PC-9 (cell line): ENCODE measurements at regions not wholly inside any gene's neighbourhood (a gene's known extent, or its start where the extent isn't known, plus 50 kb on each side); places are given as distances from the start of the nearest gene placed in this dataset.

Experiments
- BruUV-seq: library from RNA; stranded (reverse); fragments of 400-500 nt; replicated peaks from 2 replicates; lab custom pipeline; 2021; lab: Mats Ljungman, UMichigan
- CTCF ChIA-PET: fragments of 300-600 bp; sonication (Branson Sonifier 250); formaldehyde crosslinking; loops from one replicate; lab custom pipeline; 2022; ENCODE audit warnings: antibody characterized with exemption; lab: Charles Lee
- POLR2A ChIA-PET: fragments of 300-600 bp; sonication (Branson Sonifier 250); formaldehyde crosslinking; loops from one replicate; lab custom pipeline; 2022; ENCODE audit warnings: antibody characterized with exemption; ENCODE audit not compliant: unreplicated experiment; lab: Charles Lee
- DNase-seq, 2 experiments: peaks; one replicate each; pipeline versions ENCODE4 v3.0.0 to v3.0.0-alpha.2; 2015 to 2022; ENCODE audit warnings: mixed read lengths in 1 of 2
- H2AFZ ChIP-seq: fragments of 200-600 bp; sonication (generic); 2 replicates; pipeline ENCODE4 v1.8.1; 2017; ENCODE audit warnings: antibody characterized with exemption
- H3F3A ChIP-seq: fragments of 200-600 bp; sonication (generic); 2 replicates; pipeline ENCODE4 v1.8.1; 2017; ENCODE audit warnings: antibody characterized with exemption, mild to moderate bottlenecking, low read depth; ENCODE audit not compliant: insufficient read depth
- H3K27ac ChIP-seq: fragments of 200-600 bp; sonication (generic); 2 replicates; pipeline ENCODE4 v1.6.1; 2016; ENCODE audit warnings: mixed run types
- H3K27me3 ChIP-seq: fragments of 200-600 bp; sonication (generic); 2 replicates; pipeline ENCODE4 v1.6.1; 2016; ENCODE audit warnings: low read depth, mixed run types; ENCODE audit not compliant: insufficient read depth
- H3K36me3 ChIP-seq: fragments of 200-600 bp; sonication (generic); 2 replicates; pipeline ENCODE4 v1.6.1; 2016; ENCODE audit warnings: low read depth, mixed run types
- H3K4me1 ChIP-seq: fragments of 200-600 bp; sonication (generic); replicated peaks from 2 replicates; pipeline ENCODE4 v1.6.1; 2016; ENCODE audit warnings: mixed run types; ENCODE audit not compliant: insufficient read depth
- H3K4me2 ChIP-seq: fragments of 200-600 bp; sonication (generic); 2 replicates; pipeline ENCODE4 v1.6.1; 2017; ENCODE audit warnings: mixed run types
- H3K4me3 ChIP-seq: fragments of 200-600 bp; sonication (generic); 2 replicates; pipeline ENCODE4 v1.6.1; 2016; ENCODE audit warnings: mixed run types
- H3K79me2 ChIP-seq: fragments of 200-600 bp; sonication (generic); 2 replicates; pipeline ENCODE4 v1.6.1; 2017; ENCODE audit warnings: low read depth, mixed run types
- H3K9me2 ChIP-seq: fragments of 200-600 bp; sonication (generic); 2 replicates; pipeline ENCODE4 v1.8.1; 2017; ENCODE audit warnings: mild to moderate bottlenecking; ENCODE audit not compliant: insufficient read depth
- H3K9me3 ChIP-seq: fragments of 200-600 bp; sonication (generic); 2 replicates; pipeline ENCODE4 v1.8.1; 2016; ENCODE audit warnings: low read depth; ENCODE audit not compliant: insufficient read depth
- H4K20me1 ChIP-seq: fragments of 200-600 bp; sonication (generic); 2 replicates; pipeline ENCODE4 v1.8.1; 2017; ENCODE audit not compliant: insufficient read depth
- CTCF ChIP-seq: fragments of 200-600 bp; sonication (generic); conservative IDR thresholded peaks from 2 replicates; pipeline ENCODE4 v1.6.1; 2017; ENCODE audit warnings: mixed run types, antibody characterized with exemption, mild to moderate bottlenecking, moderate library complexity
- EZH2 ChIP-seq: fragments of 200-600 bp; sonication (generic); IDR thresholded peaks from 2 replicates; pipeline ENCODE4 v1.8.0; 2017; ENCODE audit warnings: antibody characterized with exemption, low read depth
- intact Hi-C: fragments of 100-400 bp; cut with micrococcal nuclease; formaldehyde crosslinking; loops from one replicate; pipeline ENCODE4 v1.10.0; 2022; ENCODE audit not compliant: unreplicated experiment

GRCh38 chr21:20341431-20341830, 656.8 kb upstream of the NCAM2 start:
- no peak for DNase-seq
- Histone ChIP-seq H3K9me3 (no peaks in the 10 kb centered on the region), H3K9me2 (no peaks in the 10 kb centered on the region), H3K4me3 (no peak overlapping the region), H2AFZ (no peak overlapping the region), H3K4me2 (no peak overlapping the region), H4K20me1 (no peaks in the 10 kb centered on the region), H3K4me1 (no peaks in the 10 kb centered on the region), H3K79me2 (no peaks in the 10 kb centered on the region), H3F3A (no peaks in the 10 kb centered on the region), H3K27ac (no peak overlapping the region), H3K36me3 (no peaks in the 10 kb centered on the region), H3K27me3 (no peaks in the 10 kb centered on the region)
- BruUV-seq = no TSS peak
- TF ChIP-seq CTCF (no peak), EZH2 (no peak)
- ChIA-PET CTCF (no interaction called here), POLR2A (no interaction called here)
- intact Hi-C loops = no loop called here

- DNase-seq = no peak
- Histone ChIP-seq H4K20me1 (no peaks in the 10 kb centered on the region), H3K9me2 (no peaks in the 10 kb centered on the region), H3K27ac (no peak overlapping the region), H3K4me3 (no peak overlapping the region), H2AFZ (no peak overlapping the region), H3K9me3 (no peaks in the 10 kb centered on the region), H3K27me3 (no peaks in the 10 kb centered on the region), H3K4me1 (no peaks in the 10 kb centered on the region), H3K4me2 (no peak overlapping the region), H3F3A (no peaks in the 10 kb centered on the region), H3K79me2 (no peaks in the 10 kb centered on the region), H3K36me3 (no peaks in the 10 kb centered on the region)
- ChIA-PET CTCF (no interaction called here), POLR2A (no interaction called here)
- no peak for TF ChIP-seq EZH2
- no peak for TF ChIP-seq CTCF
- no TSS peak for BruUV-seq
- intact Hi-C loops = no loop called here
These were observed 655.0 kb upstream of the NCAM2 start for GRCh38 chr21:20343186-20343585.

GRCh38 chr21:20351138-20351537, 647.1 kb upstream of the NCAM2 start:
- no peak overlapping the region for H3K4me2 ChIP-seq
- DNase-seq = no peak
- intact Hi-C loops = no loop called here
- H3K4me1 ChIP-seq = no peaks in the 10 kb centered on the region
- H3K9me3 ChIP-seq = no peaks in the 10 kb centered on the region
- no peaks in the 10 kb centered on the region for H3K27me3 ChIP-seq
- H3F3A ChIP-seq = no peaks in the 10 kb centered on the region
- no peaks in the 10 kb centered on the region for H3K79me2 ChIP-seq
- H2AFZ ChIP-seq = no peak overlapping the region
- POLR2A ChIA-PET = no interaction called here
- H3K36me3 ChIP-seq = no peaks in the 10 kb centered on the region
- no peak for TF ChIP-seq CTCF
- no peak for TF ChIP-seq EZH2
- H3K9me2 ChIP-seq = no peaks in the 10 kb centered on the region
- no TSS peak for BruUV-seq
- H3K27ac ChIP-seq = no peak overlapping the region
- H4K20me1 ChIP-seq = no peaks in the 10 kb centered on the region
- no peak overlapping the region for H3K4me3 ChIP-seq
- CTCF ChIA-PET = no interaction called here
